GM12878 (cell line): ENCODE measurements at regions not wholly inside any gene's neighbourhood (a gene's known extent, or its start where the extent isn't known, plus 50 kb on each side); places are given as distances from the start of the nearest gene placed in this dataset.

Experiments used
- ATAC-seq: fragments of 200-7000 bp; cut with Tn5 transposase; 3 replicates; pipeline ENCODE4 v1.9.1; 2020; ENCODE audit warnings: mild to moderate bottlenecking, moderate library complexity
- BruUV-seq: library from RNA; stranded (reverse); fragments of 400-500 nt; replicated peaks from 2 replicates; lab custom pipeline; 2021; lab: Mats Ljungman, UMichigan
- CTCF ChIA-PET: fragments of 300-600 bp; sonication (Branson Sonifier 250); formaldehyde crosslinking; extraction: SDS; loops from one replicate; lab custom pipeline; 2021; ENCODE audit warnings: inconsistent platforms; lab: Yijun Ruan, JAX
- POLR2A ChIA-PET: fragments of 350-600 bp; formaldehyde crosslinking; extraction: SDS; loops from one replicate; lab custom pipeline; 2021; ENCODE audit warnings: inconsistent platforms; lab: Charles Lee
- RAD21 ChIA-PET: fragments of 300-600 bp; sonication (Branson Sonifier 250); formaldehyde crosslinking; loops from one replicate; lab custom pipeline; 2023; ENCODE audit warnings: antibody characterized with exemption; ENCODE audit not compliant: unreplicated experiment; lab: Charles Lee
- SMC1A ChIA-PET: fragments of 300-600 bp; sonication (Branson Sonifier 250); formaldehyde crosslinking; loops from one replicate; lab custom pipeline; 2023; ENCODE audit not compliant: unreplicated experiment, uncharacterized antibody; lab: Charles Lee
- DNase-seq: peaks from one replicate; pipeline ENCODE4 v3.0.0-alpha.2; 2011; ENCODE audit warnings: low read depth, low spot score
- FAIRE-seq: peaks from 3 replicates; lab custom pipeline; 2011; peaks lifted over from hg19 to GRCh38; lab: Jason Lieb, UNC
- H2AFZ ChIP-seq: 2 replicates; pipeline ENCODE4 v1.6.0; 2011; ENCODE audit warnings: low read depth, low read length, control low read depth; ENCODE audit not compliant: control insufficient read depth
- H3K27ac ChIP-seq: 2 replicates; pipeline ENCODE4 v1.5.1; 2011; ENCODE audit warnings: control low read depth; ENCODE audit not compliant: control insufficient read depth, insufficient read depth
- H3K27me3 ChIP-seq, 2 experiments: replicated peaks in 1 of 2; 2 replicates each; pipeline versions ENCODE4 v1.6.0 to v1.6.1; 2011; ENCODE audit warnings: low read length in 1 of 2; ENCODE audit not compliant: control insufficient read depth in 2 of 2, insufficient read depth in 2 of 2
- H3K36me3 ChIP-seq, 2 experiments: 2 replicates each; pipeline ENCODE4 v1.5.1; 2011; ENCODE audit warnings: low read length in 1 of 2; ENCODE audit not compliant: control insufficient read depth in 2 of 2, insufficient read depth in 2 of 2
- H3K4me1 ChIP-seq: 2 replicates; pipeline ENCODE4 v1.6.1; 2011; ENCODE audit warnings: mild to moderate bottlenecking, low read length, moderate library complexity, mixed read lengths; ENCODE audit not compliant: control insufficient read depth, insufficient read depth
- H3K4me2 ChIP-seq: 2 replicates; pipeline ENCODE4 v1.6.0; 2011; ENCODE audit warnings: control low read depth; ENCODE audit not compliant: control insufficient read depth, insufficient read depth
- H3K4me3 ChIP-seq: fragments of 200-600 bp; sonication (generic); 2 replicates; pipeline ENCODE4 v1.5.1; 2016
- H3K79me2 ChIP-seq: 2 replicates; pipeline ENCODE4 v1.6.0; 2011; ENCODE audit warnings: low read length; ENCODE audit not compliant: control insufficient read depth, insufficient read depth
- H3K9ac ChIP-seq: 2 replicates; pipeline ENCODE4 v1.8.0; 2011; ENCODE audit warnings: low read length, control low read depth, mixed read lengths; ENCODE audit not compliant: control insufficient read depth, insufficient read depth
- H3K9me3 ChIP-seq: replicated peaks from 3 replicates; pipeline ENCODE4 v1.5.1; 2011; ENCODE audit warnings: mild to moderate bottlenecking, low read length; ENCODE audit not compliant: control insufficient read depth, insufficient read depth
- H4K20me1 ChIP-seq: 2 replicates; pipeline ENCODE4 v1.6.0; 2011; ENCODE audit not compliant: control insufficient read depth, insufficient read depth
- ATF3 ChIP-seq: IDR thresholded peaks from 2 replicates; pipeline ENCODE4 v1.6.1; 2011; ENCODE audit warnings: low read depth, mild to moderate bottlenecking, low read length, moderate library complexity, borderline replicate concordance; ENCODE audit errors: extremely low read depth
- CBX3 ChIP-seq: fragments of 200-600 bp; sonication (generic); IDR thresholded peaks from 2 replicates; pipeline ENCODE4 v1.6.1; 2016; ENCODE audit warnings: low read depth, borderline replicate concordance
- CHD1 ChIP-seq: IDR thresholded peaks from 2 replicates; pipeline ENCODE4 v1.6.1; 2012; ENCODE audit warnings: low read depth, low read length, improper control_type of control experiment
- CREM ChIP-seq: IDR thresholded peaks from 2 replicates; pipeline ENCODE4 v1.6.1; 2014; ENCODE audit warnings: antibody characterized with exemption, low read depth
- CTCF ChIP-seq, 3 experiments: IDR thresholded peaks in 2 of 3; conservative IDR thresholded peaks in 1 of 3; 2 replicates each; pipeline ENCODE4 v1.5.1; 2011; ENCODE audit warnings: low read depth in 3 of 3, low read length in 3 of 3, mild to moderate bottlenecking in 3 of 3, control low read depth in 2 of 3, moderate library complexity in 2 of 3, inconsistent platforms in 1 of 3, mixed read lengths in 1 of 3; ENCODE audit not compliant: control insufficient read depth in 2 of 3, insufficient read depth in 1 of 3; ENCODE audit errors: extremely low read depth in 1 of 3
- E4F1 ChIP-seq: fragments of 450-650 bp; IDR thresholded peaks from 2 replicates; pipeline ENCODE4 v1.6.1; 2018; ENCODE audit warnings: borderline replicate concordance, mild to moderate bottlenecking; ENCODE audit not compliant: partially characterized antibody
- FOS ChIP-seq: IDR thresholded peaks from 3 replicates; pipeline ENCODE4 v1.6.1; 2011; ENCODE audit warnings: borderline replicate concordance; ENCODE audit not compliant: insufficient read length; ENCODE audit errors: extremely low read depth
- HDAC2 ChIP-seq: fragments of 200-600 bp; sonication (generic); IDR thresholded peaks from 2 replicates; pipeline ENCODE4 v1.6.1; 2017
- HDAC6 ChIP-seq: fragments of 200-600 bp; sonication (generic); IDR thresholded peaks from one replicate; pipeline ENCODE4 v1.8.0; 2017; ENCODE audit warnings: antibody characterized with exemption; ENCODE audit not compliant: unreplicated experiment
- MLLT1 ChIP-seq: fragments of 450-650 bp; IDR thresholded peaks from 2 replicates; pipeline ENCODE4 v1.6.1; 2016; ENCODE audit warnings: mild to moderate bottlenecking
- POLR2A ChIP-seq: IDR thresholded peaks from 2 replicates; pipeline ENCODE4 v1.6.1; 2011; ENCODE audit warnings: low read depth, mild to moderate bottlenecking, low read length
- POLR2AphosphoS5 ChIP-seq: IDR thresholded peaks from 2 replicates; pipeline ENCODE4 v1.6.1; 2011; ENCODE audit warnings: mild to moderate bottlenecking, low read length, inconsistent platforms
- SRF ChIP-seq, 2 experiments: IDR thresholded peaks; 2 replicates each; pipeline ENCODE4 v1.6.1; 2011; ENCODE audit warnings: low read depth in 2 of 2, low read length in 2 of 2, mild to moderate bottlenecking in 1 of 2, moderate library complexity in 1 of 2
- TAF1 ChIP-seq: IDR thresholded peaks from 2 replicates; pipeline ENCODE4 v1.6.1; 2011; ENCODE audit warnings: mild to moderate bottlenecking, low read depth, low read length, borderline replicate concordance
- ZNF274 ChIP-seq: IDR thresholded peaks from one replicate; pipeline ENCODE4 v1.8.0; 2011; ENCODE audit not compliant: insufficient read length, insufficient read depth
- ZZZ3 ChIP-seq: IDR thresholded peaks from 2 replicates; pipeline ENCODE4 v1.6.1; 2011; ENCODE audit warnings: low read depth; ENCODE audit not compliant: control insufficient read depth, insufficient read length
- WGBS: methylation state at CpG from one replicate; pipeline ENCODE4 v1.1.6; 2016; ENCODE audit warnings: low lambda C conversion rate; ENCODE audit not compliant: insufficient replicate concordance, insufficient coverage; ENCODE audit errors: missing lambda C conversion rate; 5-methylcytosine and 5-hydroxymethylcytosine counted together
- in situ Hi-C: fragments of 300-500 bp; cut with MboI; formaldehyde crosslinking; loops from 9 replicates; pipeline ENCODE4 v1.14.3; 2018; ENCODE audit warnings: mixed read lengths
- intact Hi-C: fragments of 100-400 bp; cut with micrococcal nuclease; formaldehyde crosslinking; loops from one replicate; pipeline ENCODE4 v1.14.2; 2022; ENCODE audit not compliant: unreplicated experiment

GRCh38 chr5:72667708-72668107 lies 148.8 kb upstream of the TNPO1 start (continued):
- TF ChIP-seq FOS (no peak), HDAC2 (no peak)

GRCh38 chr5:72662936-72663335 lies 153.5 kb upstream of the TNPO1 start:
- no peak for FAIRE-seq
- WGBS, result 49% methylated on average over 7 of the region's 7 CpGs
- no peak overlapping the region for H3K27ac ChIP-seq
- ATAC-seq, result no peak
- SMC1A ChIA-PET, result no interaction called here
- RAD21 ChIA-PET, result no interaction called here
- H3K36me3 ChIP-seq, result no peaks in the 10 kb centered on the region
- intact Hi-C loops (no loop called here), in situ Hi-C loops (no loop called here)
- H4K20me1 ChIP-seq, result no peaks in the 10 kb centered on the region
- BruUV-seq, result no TSS peak
- no peak overlapping the region for H2AFZ ChIP-seq
- DNase-seq, result no peak
- H3K4me2 ChIP-seq, result no peak overlapping the region
- no peaks in the 10 kb centered on the region for H3K4me1 ChIP-seq
- H3K9ac ChIP-seq, result no peak overlapping the region
- no peaks in the 10 kb centered on the region for H3K9me3 ChIP-seq
- CTCF ChIA-PET, result no interaction called here
- peaks cover 0 to 2% of the 10 kb centered on the region in 2 experiments; a peak in 3 of 4 replicates for H3K27me3 ChIP-seq
- POLR2A ChIA-PET, result no interaction called here
- H3K79me2 ChIP-seq, result no peaks in the 10 kb centered on the region
- no peak overlapping the region for H3K4me3 ChIP-seq
- no peak for TF ChIP-seq TAF1
- no peak for TF ChIP-seq POLR2A
- TF ChIP-seq CHD1, result no peak
- no peak for TF ChIP-seq ZZZ3
- no peak for TF ChIP-seq CREM
- no peak for TF ChIP-seq CBX3
- no peak for TF ChIP-seq POLR2AphosphoS5
- TF ChIP-seq ZNF274, result no peak
- TF ChIP-seq MLLT1, result no peak
- no peak for TF ChIP-seq ATF3
- TF ChIP-seq HDAC6, result no peak
- no peak for TF ChIP-seq E4F1
- no peak for TF ChIP-seq SRF (IDR thresholded peaks at IDR 0.05; ENCODE audit: low read depth in 2 of 2, low read length in 2 of 2)
- TF ChIP-seq CTCF (IDR thresholded peaks at IDR 0.05 in 2 of 3, conservative IDR thresholded peaks at IDR 0.05 in 1 of 3; ENCODE audit: control insufficient read depth in 2 of 3, extremely low read depth in 1 of 3, insufficient read depth in 1 of 3, low read depth in 3 of 3, low read length in 3 of 3), result no peak
